ENCODE measurements at regions not wholly inside any gene's neighbourhood (a gene's known extent, or its start where the extent isn't known, plus 50 kb on each side); places are given as distances from the start of the nearest gene placed in this dataset.
"Not testable (repeated sequence)": the region's sequence is repeated elsewhere in the genome, so short reads cannot be mapped to it uniquely, and the experiment has no call there.

DNA sequence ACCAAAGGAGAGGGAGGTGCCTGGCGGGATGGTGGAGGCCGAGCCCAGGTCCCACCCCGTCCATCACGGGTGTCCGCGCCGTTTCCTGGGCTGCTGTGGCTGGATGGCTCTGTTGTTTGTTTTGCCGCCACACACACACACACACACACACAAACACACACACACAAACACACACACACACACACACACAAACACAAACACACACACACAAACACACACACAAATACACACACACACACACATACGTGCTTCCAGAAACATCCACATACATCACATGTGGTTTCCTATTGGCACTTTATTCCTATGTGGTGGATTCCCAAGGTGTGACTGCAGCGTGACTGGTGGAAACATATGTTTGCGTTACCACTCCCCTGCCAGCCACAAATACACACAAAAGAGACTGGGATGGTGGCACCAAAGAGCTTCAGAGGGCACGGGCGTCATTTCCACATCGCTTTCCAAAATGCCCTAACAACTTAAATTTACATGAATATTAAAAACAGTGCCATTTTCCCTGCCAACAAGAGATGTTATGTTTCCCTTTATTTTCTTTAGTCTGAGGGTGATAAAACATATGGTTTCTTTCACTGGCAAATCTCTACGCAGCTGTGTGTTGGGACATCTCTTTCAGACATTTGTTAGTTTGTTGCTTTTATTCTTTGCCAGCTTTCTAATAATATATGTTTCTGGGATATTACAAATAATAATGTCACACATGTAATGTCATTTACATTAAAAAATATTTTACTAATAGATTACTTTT is 356.8 kb downstream of the BRD1 start:
- no peak for DNase-seq

- DNase-seq, result no peak
Observed at GRCh38 chr22:49469896-49470740, 357.6 kb downstream of the BRD1 start.

- DNase-seq, result no peak
Observed at GRCh38 chr22:49468487-49469198, 359.0 kb downstream of the BRD1 start.

DNA sequence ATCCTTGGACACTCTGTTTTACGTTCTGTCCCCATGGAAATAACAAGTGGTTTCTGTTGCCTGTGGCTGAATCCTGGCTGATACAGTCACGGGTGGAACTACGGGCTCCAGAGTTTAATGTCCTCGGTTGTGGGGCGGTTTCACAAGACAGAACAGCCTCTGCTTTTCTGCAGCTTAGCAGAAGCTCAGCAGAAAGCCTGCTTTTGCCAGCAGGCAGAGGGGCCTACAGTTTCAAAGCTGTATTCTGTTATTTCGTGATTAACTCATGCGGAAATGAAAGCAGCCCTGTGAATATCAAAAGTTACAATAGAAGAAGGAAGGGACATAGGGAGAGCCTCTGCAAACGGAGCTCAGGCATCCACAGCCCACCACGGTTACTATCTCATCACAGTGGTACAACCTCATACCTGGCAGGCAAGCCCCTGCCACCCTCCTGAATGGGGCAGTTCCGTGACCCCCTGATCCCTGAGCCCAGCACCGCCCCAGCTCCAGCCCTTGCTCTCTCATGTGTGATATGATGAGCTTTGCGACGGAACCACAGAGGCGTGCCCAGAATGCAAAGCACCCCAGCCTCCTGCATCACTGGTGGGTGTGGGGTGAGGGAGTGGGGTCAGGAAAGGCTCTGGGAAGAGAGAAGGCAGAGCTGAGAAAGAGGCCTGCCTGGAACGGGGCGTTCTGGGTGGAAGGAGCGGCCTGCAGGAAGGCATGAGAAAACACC is 360.6 kb downstream of the BRD1 start:
- no peak for DNase-seq

DNA sequence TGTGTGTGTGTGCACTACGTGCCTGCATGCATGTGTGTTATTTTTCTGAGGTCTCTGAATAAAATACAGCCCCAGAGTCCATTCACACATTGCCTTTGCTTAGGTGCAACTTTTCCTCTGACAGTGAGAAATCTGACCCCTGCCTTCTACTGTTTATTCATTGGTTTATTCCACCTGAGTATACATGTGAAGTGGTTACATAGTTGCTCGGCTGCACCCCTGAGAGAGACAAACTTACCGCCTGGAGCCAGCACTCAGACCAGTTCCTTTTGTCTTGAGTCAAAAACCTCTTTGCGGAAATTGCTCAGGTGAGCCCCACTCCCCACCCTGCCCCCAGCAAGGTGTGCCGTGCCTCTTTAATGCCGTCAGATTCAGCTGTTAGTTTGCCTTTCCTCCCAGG is 363.6 kb downstream of the BRD1 start:
- no peak for DNase-seq

GRCh38 chr22:49462795-49463194 is 364.9 kb downstream of the BRD1 start:
- DNase-seq, result no peak

DNA sequence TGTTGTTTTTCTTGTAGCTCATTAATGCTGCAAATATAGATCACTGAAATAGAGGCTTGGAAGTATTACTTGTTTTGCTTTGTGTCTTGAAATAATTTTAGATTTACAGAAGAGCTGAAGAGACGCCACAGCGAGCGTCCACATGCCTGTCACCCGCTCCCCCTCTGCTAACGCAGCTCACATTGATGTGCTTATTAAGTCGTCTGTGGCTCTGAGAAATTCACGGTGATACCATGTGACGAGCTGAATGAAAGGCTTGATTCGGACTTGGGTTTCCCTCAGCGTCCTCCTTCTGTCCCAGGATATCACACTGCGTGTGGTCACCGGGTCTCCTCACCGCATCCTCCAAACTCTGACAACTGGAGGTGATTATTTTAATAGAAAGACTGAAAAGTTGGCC is 365.4 kb downstream of the BRD1 start:
- DNase-seq, result no peak

GRCh38 chr22:49461674-49462073 is 366.0 kb downstream of the BRD1 start:
- DNase-seq, result no peak

GRCh38 chr22:49460592-49461281 is 366.9 kb downstream of the BRD1 start:
- no peak for DNase-seq

DNA sequence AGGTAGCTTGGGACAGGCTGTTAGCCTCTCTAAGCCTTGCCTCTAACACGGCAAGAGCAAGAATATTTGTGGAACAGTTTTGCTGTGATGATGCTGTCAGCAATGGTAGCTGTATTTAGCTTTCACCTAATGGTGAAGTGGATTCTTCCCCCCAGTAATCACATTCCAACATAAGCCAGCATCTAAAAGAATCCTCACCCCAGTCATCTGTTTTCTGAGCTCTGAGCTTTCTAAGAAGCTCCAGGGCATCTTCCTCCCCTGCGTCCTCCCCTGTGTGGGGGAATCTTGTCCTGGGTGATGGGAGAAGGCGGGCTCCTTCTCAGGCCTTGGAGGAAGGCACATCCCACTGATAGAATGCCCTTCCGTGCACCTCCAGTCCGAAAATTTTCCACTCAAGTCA is 367.6 kb downstream of the BRD1 start:
- DNase-seq, result no peak

GRCh38 chr22:49458708-49459099 is 369.0 kb downstream of the BRD1 start:
- no peak for DNase-seq

DNA sequence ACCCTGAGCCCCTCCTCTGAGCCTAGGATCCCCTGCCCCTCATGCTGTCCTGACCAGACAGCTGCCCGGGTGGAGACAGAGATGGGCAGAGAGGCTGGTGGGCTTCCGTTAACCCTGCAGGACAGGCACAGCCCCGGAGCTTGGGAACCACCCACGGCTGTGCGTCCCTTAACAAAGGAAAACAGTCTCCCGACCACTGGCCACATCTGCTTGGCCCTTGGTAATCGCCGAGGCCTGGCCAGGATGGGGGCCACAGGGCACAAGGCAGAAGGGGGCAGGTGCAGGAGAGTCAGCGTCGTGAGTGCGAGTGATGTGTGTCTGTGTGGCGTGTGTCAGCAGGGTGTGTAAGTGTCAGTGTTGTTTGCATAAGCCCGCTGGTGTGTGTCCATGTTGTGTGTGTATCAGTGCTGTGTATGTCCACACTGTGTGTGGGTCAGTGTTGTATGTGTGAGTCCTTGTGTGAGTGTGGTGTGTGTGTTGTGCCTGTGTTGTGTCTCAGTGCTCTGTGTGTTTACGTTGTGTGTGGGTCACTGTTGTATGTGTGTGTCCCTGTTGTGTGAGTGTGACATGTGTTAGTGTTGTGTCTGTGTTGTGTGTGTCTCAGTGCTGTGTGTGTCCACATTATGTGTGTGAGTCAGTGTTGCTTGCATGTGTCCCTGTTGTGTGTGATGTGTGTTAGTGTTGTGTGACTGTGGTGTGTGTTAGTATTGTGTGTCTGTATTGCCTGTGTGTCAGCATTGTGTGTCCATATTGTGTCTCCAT is 369.5 kb downstream of the BRD1 start:
- no peak for DNase-seq

DNA sequence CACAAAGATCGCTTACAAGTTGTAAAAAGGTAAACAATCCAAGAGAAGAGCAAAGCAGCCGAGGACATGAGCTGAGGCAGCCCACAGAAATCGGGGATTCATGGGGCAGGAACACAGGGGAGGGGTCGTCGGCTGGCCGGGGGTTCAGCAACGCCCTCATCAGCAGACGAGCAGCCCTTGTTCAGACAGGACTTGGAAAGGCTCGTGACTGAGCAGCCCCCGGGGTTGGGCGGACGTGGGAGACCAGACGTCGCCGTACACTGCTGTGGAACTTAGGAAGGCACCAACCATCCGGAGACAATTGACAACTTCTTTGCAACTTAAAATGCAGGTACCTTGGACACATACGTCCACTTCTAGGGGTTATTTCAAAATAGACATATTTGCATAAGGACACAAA is 370.5 kb downstream of the BRD1 start:
- no peak for DNase-seq

DNA sequence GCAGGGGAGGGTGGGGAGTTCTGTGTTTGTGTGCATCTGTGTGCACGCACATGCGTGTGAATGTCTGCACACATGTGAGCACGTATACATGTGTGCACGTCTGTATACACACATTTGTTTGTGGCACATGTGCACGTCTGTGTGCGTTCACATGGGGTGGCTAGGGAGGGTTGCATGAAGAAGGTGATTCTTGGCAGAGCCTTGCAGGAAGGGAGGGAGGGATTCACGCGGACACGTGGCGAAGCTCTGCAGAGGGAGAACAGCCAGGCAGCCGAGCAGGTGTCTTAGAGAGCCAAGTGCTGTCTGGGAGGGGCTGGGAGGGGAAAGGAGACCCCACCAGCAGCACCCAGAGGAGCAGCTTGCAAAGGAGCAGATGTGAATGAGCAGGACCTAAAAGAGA is 372.1 kb downstream of the BRD1 start:
- DNase-seq, result no peak

GRCh38 chr22:49454726-49455125 is 372.9 kb downstream of the BRD1 start:
- DNase-seq, result no peak

DNA sequence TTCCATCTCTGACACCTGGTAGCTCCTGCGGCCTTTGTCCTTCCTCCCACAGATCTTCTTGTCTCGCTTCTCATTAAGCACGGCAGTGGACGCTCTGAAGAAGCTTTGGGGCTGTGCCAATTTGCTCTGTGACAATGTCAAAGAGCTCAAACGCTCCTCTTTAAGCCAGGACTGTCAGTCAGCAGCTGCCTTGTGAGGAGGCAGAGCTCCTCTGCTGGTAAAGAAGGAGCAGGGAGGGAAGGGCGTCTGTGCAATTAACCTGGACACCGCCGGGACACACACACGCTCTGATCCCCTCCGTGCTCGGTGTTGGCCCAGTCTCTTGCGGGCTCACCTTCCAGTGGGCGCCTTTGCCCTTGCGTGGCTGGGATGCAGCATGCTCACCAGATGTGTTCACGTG is 373.9 kb downstream of the BRD1 start:
- no peak for DNase-seq

DNA sequence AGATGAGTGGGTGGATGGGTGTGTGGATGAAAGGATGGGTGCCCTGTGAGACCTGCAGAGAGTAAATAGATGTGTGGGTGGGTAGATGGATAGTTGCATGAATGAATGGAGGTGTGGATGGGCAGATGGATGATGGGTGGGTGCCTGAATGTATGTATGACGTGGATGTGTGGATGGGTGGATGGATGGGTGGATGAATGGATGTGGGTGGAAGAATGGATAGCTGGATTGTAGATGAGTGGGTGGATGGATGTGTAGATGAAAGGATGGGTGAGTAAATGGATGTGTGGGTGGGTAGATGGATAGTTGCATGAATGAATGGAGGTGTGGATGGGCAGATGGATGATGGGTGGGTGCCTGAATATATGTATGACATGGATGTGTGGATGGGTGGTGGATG is 374.7 kb downstream of the BRD1 start:
- not testable (repeated sequence) for DNase-seq

DNA sequence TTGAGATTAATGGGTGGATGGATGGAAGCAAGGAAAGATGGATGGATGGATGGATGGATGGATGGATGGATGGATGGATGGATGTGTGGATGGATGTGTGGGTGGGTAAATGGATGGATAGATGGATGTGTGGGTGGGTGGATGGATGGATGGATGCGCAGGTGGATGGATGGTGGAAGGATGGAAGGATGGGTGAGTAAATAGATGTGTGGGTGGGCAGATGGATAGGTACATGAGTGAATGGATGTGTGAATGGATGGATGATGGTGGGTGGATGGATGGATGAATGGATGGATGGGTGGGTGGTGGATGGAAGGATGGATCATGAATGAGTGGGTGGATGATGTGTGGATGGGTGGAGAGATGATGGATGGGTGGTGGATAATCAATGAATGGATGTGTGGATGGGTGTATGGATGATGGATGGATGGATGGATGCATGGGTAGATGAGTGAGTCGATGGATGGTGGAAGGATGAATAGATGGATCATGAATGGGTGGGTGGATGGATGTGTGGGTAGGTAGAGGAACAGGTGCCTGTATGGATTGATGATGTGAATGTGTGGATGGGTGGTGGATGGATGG is 375.2 kb downstream of the BRD1 start:
- DNase-seq, result no peak

DNA sequence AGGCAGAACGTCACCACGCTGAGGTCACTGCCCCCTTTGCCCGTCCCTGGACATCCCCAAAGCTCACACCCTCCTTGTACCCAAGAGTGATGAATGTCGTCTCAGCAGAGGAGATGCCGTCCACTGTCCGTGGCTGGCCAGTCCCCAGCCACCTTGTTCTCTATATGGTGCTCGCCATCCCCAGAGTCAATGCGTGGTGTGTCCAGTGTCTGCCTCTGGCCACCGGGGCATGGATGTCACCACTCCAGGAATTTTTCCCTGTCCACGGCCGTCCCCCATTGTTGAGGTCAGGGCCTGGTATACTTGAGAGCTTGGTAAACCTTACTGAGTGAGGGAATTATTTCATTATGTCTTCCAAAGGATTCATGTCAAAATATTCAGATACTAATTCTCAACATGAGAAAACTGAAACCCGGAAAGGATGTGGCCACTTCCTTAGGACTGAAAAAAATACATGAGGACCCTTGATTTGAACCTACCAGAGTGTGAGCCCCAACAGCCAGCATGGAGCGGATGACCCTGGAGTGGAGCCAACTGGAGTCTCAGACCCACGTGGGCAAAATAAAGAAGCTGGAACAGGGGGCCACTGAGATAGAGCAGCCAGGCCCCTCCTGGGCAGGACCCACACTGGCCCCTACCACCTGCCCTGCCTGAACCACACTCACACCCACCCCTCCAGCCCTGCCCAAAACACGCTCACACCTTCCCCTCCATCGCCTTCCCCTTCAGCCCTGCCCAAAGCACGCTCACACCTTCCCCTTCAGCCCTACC is 376.4 kb downstream of the BRD1 start:
- no peak for DNase-seq

- no peak for DNase-seq
Observed at GRCh38 chr22:49450498-49450897, 377.2 kb downstream of the BRD1 start.

All from 8988T (cell line).